SK-N-SH (cell line): ENCODE measurements at regions not wholly inside any gene's neighbourhood (a gene's known extent, or its start where the extent isn't known, plus 50 kb on each side); places are given as distances from the start of the nearest gene placed in this dataset.

Experiments used
- CTCF ChIA-PET: fragments of 300-600, 350-600 bp; formaldehyde crosslinking; extraction: SDS; loops from one replicate; lab custom pipeline; 2021; lab: Yijun Ruan, JAX
- POLR2A ChIA-PET: fragments of 350-600 bp; sonication (Branson Sonifier 250); formaldehyde crosslinking; extraction: SDS; loops from one replicate; lab custom pipeline; 2020; ENCODE audit warnings: antibody characterized with exemption, inconsistent platforms; lab: Yijun Ruan, JAX
- DNase-seq: peaks from one replicate; pipeline ENCODE4 v3.0.0; 2012
- H2AFZ ChIP-seq: fragments of 200-600 bp; sonication (generic); 2 replicates; pipeline ENCODE4 v1.8.1; 2016; ENCODE audit warnings: antibody characterized with exemption, mild to moderate bottlenecking, low read depth
- H3F3A ChIP-seq: fragments of 200-600 bp; sonication (generic); replicated peaks from 2 replicates; pipeline ENCODE3; 2016; ENCODE audit warnings: antibody characterized with exemption, mild to moderate bottlenecking; ENCODE audit not compliant: insufficient read depth
- H3K27ac ChIP-seq, 2 experiments: fragments of 200-500 bp in 1 of 2; fragments of 200-600 bp in 1 of 2; sonication (Bioruptor generic) in 1 of 2; sonication (generic), shearing (Covaris generic) in 1 of 2; 2 replicates each; pipeline versions ENCODE4 v1.5.1 to v1.6.1; 2014 to 2016; ENCODE audit warnings: low read depth in 2 of 2, inconsistent platforms in 1 of 2, low read length in 1 of 2, mild to moderate bottlenecking in 1 of 2, mixed read lengths in 1 of 2
- H3K27me3 ChIP-seq: fragments of 200-600 bp; sonication (generic), shearing (Covaris generic); 2 replicates; pipeline ENCODE4 v1.6.1; 2016; ENCODE audit warnings: mixed run types; ENCODE audit not compliant: insufficient read depth
- H3K36me3 ChIP-seq, 2 experiments: fragments of 200-500 bp in 1 of 2; fragments of 200-600 bp in 1 of 2; sonication (Bioruptor generic) in 1 of 2; sonication (generic) in 1 of 2; replicated peaks in 1 of 2; 2 replicates each; pipeline versions ENCODE3 to v1.5.1; 2014 to 2016; ENCODE audit warnings: low read length in 1 of 2, mild to moderate bottlenecking in 1 of 2; ENCODE audit not compliant: insufficient read depth in 2 of 2, control insufficient read depth in 1 of 2
- H3K4me1 ChIP-seq, 2 experiments: fragments of 200-500 bp in 1 of 2; fragments of 200-600 bp in 1 of 2; sonication (Bioruptor generic) in 1 of 2; sonication (generic), shearing (Covaris generic) in 1 of 2; 2 replicates each; pipeline versions ENCODE4 v1.5.1 to v1.6.1; 2014 to 2016; ENCODE audit warnings: low read depth in 1 of 2, low read length in 1 of 2, mixed run types in 1 of 2; ENCODE audit not compliant: insufficient read depth in 2 of 2, control insufficient read depth in 1 of 2
- H3K4me2 ChIP-seq: fragments of 200-600 bp; sonication (generic), shearing (Covaris generic); 2 replicates; pipeline ENCODE4 v1.6.1; 2017; ENCODE audit warnings: mixed run types
- H3K4me3 ChIP-seq, 2 experiments: fragments of 200-500 bp in 1 of 2; fragments of 200-600 bp in 1 of 2; sonication (Bioruptor generic) in 1 of 2; sonication (generic), shearing (Covaris generic) in 1 of 2; 2 replicates each; pipeline versions ENCODE4 v1.5.1 to v1.8.1; 2014 to 2016; ENCODE audit warnings: low read depth in 2 of 2, inconsistent platforms in 1 of 2, low read length in 1 of 2, mild to moderate bottlenecking in 1 of 2, mixed read lengths in 1 of 2, moderate library complexity in 1 of 2
- H3K79me2 ChIP-seq: fragments of 200-600 bp; sonication (generic); 2 replicates; pipeline ENCODE4 v1.8.1; 2017; ENCODE audit warnings: mild to moderate bottlenecking; ENCODE audit not compliant: insufficient read depth
- H3K9ac ChIP-seq: fragments of 200-600 bp; sonication (generic); 2 replicates; pipeline ENCODE4 v1.6.1; 2017; ENCODE audit warnings: mixed run types
- H3K9me2 ChIP-seq: fragments of 200-600 bp; sonication (generic); 2 replicates; pipeline ENCODE4 v1.6.1; 2017; ENCODE audit warnings: mixed run types
- H3K9me3 ChIP-seq: fragments of 200-600 bp; sonication (generic); 2 replicates; pipeline ENCODE4 v1.6.1; 2017; ENCODE audit warnings: mixed run types, mild to moderate bottlenecking, moderate library complexity
- H4K20me1 ChIP-seq: fragments of 200-600 bp; sonication (generic); 2 replicates; pipeline ENCODE4 v1.6.1; 2017; ENCODE audit warnings: mild to moderate bottlenecking, mixed run types; ENCODE audit not compliant: insufficient read depth
- EP300 ChIP-seq, 2 experiments: IDR thresholded peaks; 2 replicates each; pipeline versions ENCODE4 v1.4.0 to v1.6.1; 2012; ENCODE audit warnings: borderline replicate concordance in 1 of 2, low read depth in 1 of 2, low read length in 1 of 2
- EZH2phosphoT487 ChIP-seq: fragments of 200-600 bp; sonication (generic); IDR thresholded peaks from 2 replicates; pipeline ENCODE4 v1.6.1; 2017; ENCODE audit warnings: low read depth, mixed run types, mild to moderate bottlenecking, antibody characterized with exemption, moderate library complexity, borderline replicate concordance
- FOSL2 ChIP-seq: IDR thresholded peaks from 2 replicates; pipeline ENCODE4 v1.4.0; 2012; ENCODE audit warnings: low read depth, mild to moderate bottlenecking, moderate library complexity, borderline replicate concordance
- FOXM1 ChIP-seq: IDR thresholded peaks from 2 replicates; pipeline ENCODE4 v1.4.0; 2012; ENCODE audit warnings: low read depth, mild to moderate bottlenecking
- GATA2 ChIP-seq: sonication (generic); formaldehyde crosslinking; IDR thresholded peaks from 2 replicates; pipeline ENCODE4 v1.5.0; 2020; ENCODE audit warnings: mild to moderate bottlenecking, missing genetic modification reagents
- MXI1 ChIP-seq: IDR thresholded peaks from 2 replicates; pipeline ENCODE4 v1.6.1; 2012; ENCODE audit warnings: mild to moderate bottlenecking, low read depth, low read length, improper control_type of control experiment
- NFIC ChIP-seq: IDR thresholded peaks from 2 replicates; pipeline ENCODE4 v1.4.0; 2012; ENCODE audit warnings: borderline replicate concordance
- POLR2AphosphoS5 ChIP-seq: IDR thresholded peaks from 2 replicates; pipeline ENCODE4 v1.6.1; 2012; ENCODE audit warnings: low read depth, low read length
- RAD21 ChIP-seq: IDR thresholded peaks from 2 replicates; pipeline ENCODE4 v1.6.1; 2012; ENCODE audit warnings: mild to moderate bottlenecking, low read length
- RCOR1 ChIP-seq: fragments of 150-350 bp; IDR thresholded peaks from 2 replicates; pipeline ENCODE4 v1.6.1; 2017; ENCODE audit warnings: antibody characterized with exemption, low read length
- RFX5 ChIP-seq: IDR thresholded peaks from 2 replicates; pipeline ENCODE4 v1.6.1; 2012; ENCODE audit warnings: mild to moderate bottlenecking, improper control_type of control experiment, low read length
- SIN3A ChIP-seq: IDR thresholded peaks from 2 replicates; pipeline ENCODE4 v1.6.1; 2012; ENCODE audit warnings: low read depth, mild to moderate bottlenecking, low read length, moderate library complexity, borderline replicate concordance
- SMC3 ChIP-seq: IDR thresholded peaks from 2 replicates; pipeline ENCODE4 v1.6.1; 2012; ENCODE audit warnings: low read depth, low read length, improper control_type of control experiment
- TCF12 ChIP-seq: IDR thresholded peaks from 2 replicates; pipeline ENCODE4 v1.4.0; 2012
- WGBS: methylation state at CpG from one replicate; pipeline ENCODE4 v1.1.6; 2017; ENCODE audit warnings: low lambda C conversion rate; 5-methylcytosine and 5-hydroxymethylcytosine counted together
- TF ChIP-seq, protein P1 (sequence below): IDR thresholded peaks from 2 replicates; pipeline ENCODE4 v1.4.0; 2012; ENCODE audit warnings: low read depth, borderline replicate concordance
- TF ChIP-seq, protein P2 (sequence below): IDR thresholded peaks from 2 replicates; pipeline ENCODE4 v1.6.1; 2012; ENCODE audit warnings: mild to moderate bottlenecking, low read depth, low read length, moderate library complexity
- TF ChIP-seq, protein P3 (sequence below): fragments of 150-350 bp; IDR thresholded peaks from 2 replicates; pipeline ENCODE4 v1.6.1; 2016; ENCODE audit warnings: mild to moderate bottlenecking, low read depth, low read length
- TF ChIP-seq, protein P4 (sequence below): fragments of 150-350 bp; IDR thresholded peaks from 2 replicates; pipeline ENCODE4 v1.6.1; 2017; ENCODE audit warnings: antibody characterized with exemption, low read length, low read depth, borderline replicate concordance
- TF ChIP-seq, protein P5 (sequence below): IDR thresholded peaks from 2 replicates; pipeline ENCODE4; 2012
- TF ChIP-seq, protein P6 (sequence below): IDR thresholded peaks from 2 replicates; pipeline ENCODE4 v1.4.0; 2012; ENCODE audit warnings: low read depth, borderline replicate concordance

DNA sequence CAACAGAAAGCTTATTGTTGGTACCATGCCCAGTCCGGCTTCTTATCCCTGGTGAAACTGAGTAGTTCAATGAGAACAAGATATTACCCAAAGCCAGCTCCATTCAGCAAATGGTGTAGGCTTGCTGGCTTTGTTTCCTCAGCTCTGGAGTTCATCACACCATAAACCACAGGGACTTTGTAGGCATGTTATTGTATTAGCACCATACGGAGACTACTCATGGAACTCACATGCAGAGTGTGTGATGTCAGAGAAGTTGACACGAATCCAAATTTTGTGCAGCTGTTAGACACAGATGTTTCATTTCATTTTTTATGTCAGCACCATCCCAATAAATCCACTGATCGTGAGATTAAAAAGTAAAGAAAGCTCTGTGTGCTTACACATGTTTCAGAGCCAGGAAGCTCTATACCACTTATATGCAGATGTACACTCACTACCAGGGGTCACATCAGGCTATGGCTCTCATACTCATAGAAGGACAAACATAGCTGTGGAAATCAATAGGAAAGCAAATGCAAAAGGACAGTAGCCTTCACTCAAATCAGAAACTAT is 63.4 kb upstream of the LEKR1 start:
- no peaks in the 10 kb centered on the region for H3K36me3 ChIP-seq
- POLR2A ChIA-PET = interaction anchor here (1.3 kb wide), 1 partner anchor 11 kb away, joined by 3 read pairs; no protein-coding TSS in a partner anchor
- H3K27me3 ChIP-seq = no peaks in the 10 kb centered on the region
- H3K9me3 ChIP-seq = no peaks in the 10 kb centered on the region
- no peak overlapping the region; the same call in 1 of the 2 replicates for H3K4me2 ChIP-seq
- TF ChIP-seq TCF12 (peak; percentile 71), RCOR1 (peak; percentile 79), EP300 (IDR thresholded peaks at IDR 0.05; ENCODE audit: borderline replicate concordance in 1 of 2, low read depth in 1 of 2, low read length in 1 of 2) (peak in 1 of 2 experiments; percentile 71; a peak in 2 of 4 replicates), NFIC (peak; percentile 28; the same call in 1 of the 2 replicates), FOXM1 (no peak), RAD21 (peak; percentile 15; the same call in 1 of the 2 replicates), FOSL2 (no peak), GATA2 (CRISPR knock-in tag) (no peak), SIN3A (no peak), RFX5 (no peak), SMC3 (no peak), POLR2AphosphoS5 (no peak), MXI1 (peak; percentile 40; the same call in 1 of the 2 replicates), EZH2phosphoT487 (no peak)
- TF ChIP-seq, protein P1, sequence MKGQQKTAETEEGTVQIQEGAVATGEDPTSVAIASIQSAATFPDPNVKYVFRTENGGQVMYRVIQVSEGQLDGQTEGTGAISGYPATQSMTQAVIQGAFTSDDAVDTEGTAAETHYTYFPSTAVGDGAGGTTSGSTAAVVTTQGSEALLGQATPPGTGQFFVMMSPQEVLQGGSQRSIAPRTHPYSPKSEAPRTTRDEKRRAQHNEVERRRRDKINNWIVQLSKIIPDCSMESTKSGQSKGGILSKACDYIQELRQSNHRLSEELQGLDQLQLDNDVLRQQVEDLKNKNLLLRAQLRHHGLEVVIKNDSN = no peak
- TF ChIP-seq, protein P2, sequence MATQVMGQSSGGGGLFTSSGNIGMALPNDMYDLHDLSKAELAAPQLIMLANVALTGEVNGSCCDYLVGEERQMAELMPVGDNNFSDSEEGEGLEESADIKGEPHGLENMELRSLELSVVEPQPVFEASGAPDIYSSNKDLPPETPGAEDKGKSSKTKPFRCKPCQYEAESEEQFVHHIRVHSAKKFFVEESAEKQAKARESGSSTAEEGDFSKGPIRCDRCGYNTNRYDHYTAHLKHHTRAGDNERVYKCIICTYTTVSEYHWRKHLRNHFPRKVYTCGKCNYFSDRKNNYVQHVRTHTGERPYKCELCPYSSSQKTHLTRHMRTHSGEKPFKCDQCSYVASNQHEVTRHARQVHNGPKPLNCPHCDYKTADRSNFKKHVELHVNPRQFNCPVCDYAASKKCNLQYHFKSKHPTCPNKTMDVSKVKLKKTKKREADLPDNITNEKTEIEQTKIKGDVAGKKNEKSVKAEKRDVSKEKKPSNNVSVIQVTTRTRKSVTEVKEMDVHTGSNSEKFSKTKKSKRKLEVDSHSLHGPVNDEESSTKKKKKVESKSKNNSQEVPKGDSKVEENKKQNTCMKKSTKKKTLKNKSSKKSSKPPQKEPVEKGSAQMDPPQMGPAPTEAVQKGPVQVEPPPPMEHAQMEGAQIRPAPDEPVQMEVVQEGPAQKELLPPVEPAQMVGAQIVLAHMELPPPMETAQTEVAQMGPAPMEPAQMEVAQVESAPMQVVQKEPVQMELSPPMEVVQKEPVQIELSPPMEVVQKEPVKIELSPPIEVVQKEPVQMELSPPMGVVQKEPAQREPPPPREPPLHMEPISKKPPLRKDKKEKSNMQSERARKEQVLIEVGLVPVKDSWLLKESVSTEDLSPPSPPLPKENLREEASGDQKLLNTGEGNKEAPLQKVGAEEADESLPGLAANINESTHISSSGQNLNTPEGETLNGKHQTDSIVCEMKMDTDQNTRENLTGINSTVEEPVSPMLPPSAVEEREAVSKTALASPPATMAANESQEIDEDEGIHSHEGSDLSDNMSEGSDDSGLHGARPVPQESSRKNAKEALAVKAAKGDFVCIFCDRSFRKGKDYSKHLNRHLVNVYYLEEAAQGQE = no peak
- TF ChIP-seq, protein P3, sequence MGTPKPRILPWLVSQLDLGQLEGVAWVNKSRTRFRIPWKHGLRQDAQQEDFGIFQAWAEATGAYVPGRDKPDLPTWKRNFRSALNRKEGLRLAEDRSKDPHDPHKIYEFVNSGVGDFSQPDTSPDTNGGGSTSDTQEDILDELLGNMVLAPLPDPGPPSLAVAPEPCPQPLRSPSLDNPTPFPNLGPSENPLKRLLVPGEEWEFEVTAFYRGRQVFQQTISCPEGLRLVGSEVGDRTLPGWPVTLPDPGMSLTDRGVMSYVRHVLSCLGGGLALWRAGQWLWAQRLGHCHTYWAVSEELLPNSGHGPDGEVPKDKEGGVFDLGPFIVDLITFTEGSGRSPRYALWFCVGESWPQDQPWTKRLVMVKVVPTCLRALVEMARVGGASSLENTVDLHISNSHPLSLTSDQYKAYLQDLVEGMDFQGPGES = no peak
- TF ChIP-seq, protein P4, sequence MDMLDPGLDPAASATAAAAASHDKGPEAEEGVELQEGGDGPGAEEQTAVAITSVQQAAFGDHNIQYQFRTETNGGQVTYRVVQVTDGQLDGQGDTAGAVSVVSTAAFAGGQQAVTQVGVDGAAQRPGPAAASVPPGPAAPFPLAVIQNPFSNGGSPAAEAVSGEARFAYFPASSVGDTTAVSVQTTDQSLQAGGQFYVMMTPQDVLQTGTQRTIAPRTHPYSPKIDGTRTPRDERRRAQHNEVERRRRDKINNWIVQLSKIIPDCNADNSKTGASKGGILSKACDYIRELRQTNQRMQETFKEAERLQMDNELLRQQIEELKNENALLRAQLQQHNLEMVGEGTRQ = no peak
- TF ChIP-seq, protein P5, sequence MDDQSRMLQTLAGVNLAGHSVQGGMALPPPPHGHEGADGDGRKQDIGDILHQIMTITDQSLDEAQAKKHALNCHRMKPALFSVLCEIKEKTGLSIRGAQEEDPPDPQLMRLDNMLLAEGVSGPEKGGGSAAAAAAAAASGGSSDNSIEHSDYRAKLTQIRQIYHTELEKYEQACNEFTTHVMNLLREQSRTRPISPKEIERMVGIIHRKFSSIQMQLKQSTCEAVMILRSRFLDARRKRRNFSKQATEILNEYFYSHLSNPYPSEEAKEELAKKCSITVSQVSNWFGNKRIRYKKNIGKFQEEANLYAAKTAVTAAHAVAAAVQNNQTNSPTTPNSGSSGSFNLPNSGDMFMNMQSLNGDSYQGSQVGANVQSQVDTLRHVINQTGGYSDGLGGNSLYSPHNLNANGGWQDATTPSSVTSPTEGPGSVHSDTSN = no peak
- TF ChIP-seq, protein P6, sequence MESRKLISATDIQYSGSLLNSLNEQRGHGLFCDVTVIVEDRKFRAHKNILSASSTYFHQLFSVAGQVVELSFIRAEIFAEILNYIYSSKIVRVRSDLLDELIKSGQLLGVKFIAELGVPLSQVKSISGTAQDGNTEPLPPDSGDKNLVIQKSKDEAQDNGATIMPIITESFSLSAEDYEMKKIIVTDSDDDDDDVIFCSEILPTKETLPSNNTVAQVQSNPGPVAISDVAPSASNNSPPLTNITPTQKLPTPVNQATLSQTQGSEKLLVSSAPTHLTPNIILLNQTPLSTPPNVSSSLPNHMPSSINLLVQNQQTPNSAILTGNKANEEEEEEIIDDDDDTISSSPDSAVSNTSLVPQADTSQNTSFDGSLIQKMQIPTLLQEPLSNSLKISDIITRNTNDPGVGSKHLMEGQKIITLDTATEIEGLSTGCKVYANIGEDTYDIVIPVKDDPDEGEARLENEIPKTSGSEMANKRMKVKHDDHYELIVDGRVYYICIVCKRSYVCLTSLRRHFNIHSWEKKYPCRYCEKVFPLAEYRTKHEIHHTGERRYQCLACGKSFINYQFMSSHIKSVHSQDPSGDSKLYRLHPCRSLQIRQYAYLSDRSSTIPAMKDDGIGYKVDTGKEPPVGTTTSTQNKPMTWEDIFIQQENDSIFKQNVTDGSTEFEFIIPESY = no peak
- TF ChIP-seq, all 33 proteins: peak for 6
- DNase-seq = peak; percentile 30
- CTCF ChIA-PET = interaction anchor here (0.6 to 2.6 kb wide), 7 partner anchors 11 to 900 kb away, joined by 3 to 8 read pairs (median 4); partner anchors contain the start of gene TIPARP
- peak overlapping the region; percentile 39 to 47; a peak in 2 of 4 replicates for H3K27ac ChIP-seq
- H3K79me2 ChIP-seq = no peaks in the 10 kb centered on the region
- 33% methylated on average over 4 of the region's 4 CpGs for WGBS
- no peaks in the 10 kb centered on the region for H4K20me1 ChIP-seq
- peaks cover 10 to 18% of the 10 kb centered on the region in 2 experiments; a peak in 3 of 4 replicates for H3K4me1 ChIP-seq
- peaks cover 8% of the 10 kb centered on the region for H3F3A ChIP-seq
- H3K4me3 ChIP-seq = no peak overlapping the region
- H2AFZ ChIP-seq = no peak overlapping the region
- no peaks in the 10 kb centered on the region for H3K9me2 ChIP-seq
- H3K9ac ChIP-seq = no peak overlapping the region
